ENCODE measurements at regions not wholly inside any gene's neighbourhood (a gene's known extent, or its start where the extent isn't known, plus 50 kb on each side); places are given as distances from the start of the nearest gene placed in this dataset.

DNA sequence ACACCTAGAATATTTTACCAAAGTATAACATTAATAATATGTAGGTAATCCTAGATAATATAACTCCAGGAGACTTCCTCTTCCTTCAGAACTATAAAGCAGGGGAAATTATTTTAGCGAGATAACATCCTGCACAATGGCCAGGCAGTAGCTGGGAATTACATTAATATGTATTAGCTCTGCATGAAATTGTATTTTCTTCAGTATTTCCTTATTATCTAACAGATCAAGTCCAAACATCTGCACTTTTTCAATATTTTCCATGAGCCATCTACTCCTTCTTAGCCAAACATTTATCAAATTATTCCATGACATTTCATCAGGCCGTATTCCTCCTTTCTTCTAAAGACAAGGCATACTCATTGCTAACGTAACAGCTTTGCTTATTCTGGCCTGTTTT is 98.8 kb upstream of the PCDH9 start:
- TF ChIP-seq CTCF (IDR thresholded peaks at IDR 0.05 in 8 of 11, conservative IDR thresholded peaks at IDR 0.05 in 3 of 11) (no peak), POLR2A (IDR thresholded peaks at IDR 0.05) (no peak)

Measured in spleen (tissue), 7 donors.